ENCODE measurements at regions not wholly inside any gene's neighbourhood (a gene's known extent, or its start where the extent isn't known, plus 50 kb on each side); places are given as distances from the start of the nearest gene placed in this dataset.
A peak's percentile ranks its signal among the peaks of the same experiment; 100 is the strongest.
"Not testable (repeated sequence)": the region's sequence is repeated elsewhere in the genome, so short reads cannot be mapped to it uniquely, and the experiment has no call there.

DNA sequence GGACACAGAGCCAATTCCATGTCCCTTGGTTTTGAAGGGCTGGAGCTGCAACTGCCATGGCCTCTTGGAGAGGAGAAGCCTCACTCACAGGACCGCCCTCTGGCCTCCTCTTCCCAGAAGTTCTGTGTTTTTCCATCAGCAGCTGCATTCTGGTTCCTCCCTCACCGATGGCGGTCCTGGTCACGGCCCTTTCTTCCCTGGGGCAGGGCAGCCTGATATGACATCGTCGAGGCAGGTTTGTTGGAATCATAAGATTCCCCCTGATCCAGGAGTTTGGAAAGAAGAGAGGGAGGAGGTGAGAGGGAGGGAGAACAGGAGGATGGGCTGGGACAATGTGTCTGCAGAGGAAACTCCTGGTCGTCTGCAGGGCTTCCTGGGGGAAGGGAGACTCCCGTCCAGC lies 82.7 kb upstream of the PDZD8 start:
- no peak for DNase-seq (ENCODE audit: low spot score)

DNA sequence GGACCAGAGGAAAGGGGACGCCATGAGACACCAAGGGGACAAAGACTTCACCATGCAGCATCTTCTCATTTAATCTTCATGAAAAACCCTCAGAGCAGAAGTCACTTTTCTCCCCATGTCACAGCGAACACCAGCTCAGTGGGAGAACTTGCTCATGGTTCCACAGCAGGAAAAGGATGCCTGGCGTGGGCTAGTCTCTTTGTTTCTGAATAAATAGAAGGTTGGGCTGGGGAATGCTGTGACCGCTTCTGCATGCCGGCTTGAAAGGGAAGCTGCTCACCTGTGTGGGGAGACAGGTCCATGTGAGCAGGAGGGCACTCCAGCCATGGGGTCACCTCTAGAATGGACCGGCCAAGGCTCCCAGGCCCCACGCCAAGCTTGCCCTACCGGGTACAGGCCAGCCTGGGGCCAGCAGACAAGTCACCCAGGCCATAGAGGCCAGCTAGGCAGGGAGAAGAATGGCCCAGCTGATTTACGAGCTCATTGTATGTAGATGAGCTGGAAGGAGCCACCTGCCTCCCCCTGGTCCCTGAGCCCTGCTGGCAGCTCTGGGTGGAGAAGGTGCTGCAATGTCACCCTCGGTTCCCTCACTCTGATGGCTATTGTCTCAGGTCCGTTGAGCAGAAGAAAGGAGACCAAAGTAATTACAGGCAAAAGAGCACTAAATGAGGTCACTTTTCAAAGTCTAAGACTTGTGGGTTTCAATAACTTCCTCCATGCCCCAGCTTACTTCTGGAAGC lies 82.0 kb upstream of the PDZD8 start:
- DNase-seq (ENCODE audit: low spot score), result no peak

DNA sequence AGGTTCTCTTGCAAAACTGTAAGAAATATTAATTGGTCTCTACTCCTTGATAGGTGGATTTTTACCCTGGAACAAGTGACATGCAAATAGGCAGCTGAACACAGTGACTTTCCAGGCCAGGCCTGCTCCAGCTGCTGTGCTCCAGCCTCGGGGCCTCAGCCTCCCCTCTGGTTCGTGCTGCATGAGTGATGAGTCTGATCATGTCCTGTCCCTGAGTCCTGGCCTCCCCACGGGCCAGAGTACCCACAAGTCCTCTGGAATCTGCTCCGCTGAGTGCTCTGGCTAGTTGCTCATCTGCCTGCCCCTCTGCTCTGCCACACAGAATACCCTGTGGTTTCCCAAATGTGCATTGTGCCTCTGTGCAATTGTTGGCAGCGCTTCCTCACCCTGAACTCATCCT lies 80.1 kb upstream of the PDZD8 start:
- DNase-seq (ENCODE audit: low spot score), result no peak

DNA sequence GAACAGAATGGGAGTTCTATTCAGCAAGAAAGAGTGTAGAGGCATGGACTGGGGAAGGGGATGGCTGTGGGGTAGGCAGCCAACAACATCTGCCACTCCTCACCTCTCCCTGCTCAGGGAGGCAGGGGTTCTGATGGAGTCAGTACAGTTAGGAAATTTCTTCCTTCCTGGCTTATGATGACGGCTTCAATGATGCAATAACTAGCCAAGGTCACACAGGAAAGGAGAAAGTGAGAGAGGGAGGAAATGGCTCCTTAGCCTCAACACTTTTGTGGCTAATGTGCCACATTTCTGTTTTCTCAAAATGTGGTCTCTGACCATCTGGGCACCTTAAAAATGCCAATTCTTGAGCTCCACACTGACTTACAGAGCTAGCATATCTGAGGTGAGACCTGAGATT lies 79.3 kb upstream of the PDZD8 start:
- no peak for DNase-seq (ENCODE audit: low spot score)

DNA sequence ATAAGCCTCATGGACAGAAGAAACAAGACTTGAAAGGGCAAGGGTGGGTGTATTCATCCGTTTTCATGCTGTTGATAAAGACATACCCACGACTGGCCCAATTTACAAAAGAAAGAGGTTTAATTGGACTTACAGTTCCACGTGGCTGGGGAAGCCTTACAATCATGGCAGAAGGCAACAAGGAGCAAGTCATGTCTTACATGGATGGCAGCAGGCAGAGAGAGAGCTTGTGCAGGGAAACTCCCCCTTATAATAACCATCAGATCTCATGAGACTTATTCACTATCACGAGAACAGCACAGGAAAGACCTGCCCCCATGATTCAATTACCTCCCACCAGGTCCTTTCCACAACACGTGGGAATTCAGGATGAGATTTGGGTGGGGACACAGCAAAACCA lies 78.2 kb upstream of the PDZD8 start:
- not testable (repeated sequence) for DNase-seq (ENCODE audit: low spot score)

DNA sequence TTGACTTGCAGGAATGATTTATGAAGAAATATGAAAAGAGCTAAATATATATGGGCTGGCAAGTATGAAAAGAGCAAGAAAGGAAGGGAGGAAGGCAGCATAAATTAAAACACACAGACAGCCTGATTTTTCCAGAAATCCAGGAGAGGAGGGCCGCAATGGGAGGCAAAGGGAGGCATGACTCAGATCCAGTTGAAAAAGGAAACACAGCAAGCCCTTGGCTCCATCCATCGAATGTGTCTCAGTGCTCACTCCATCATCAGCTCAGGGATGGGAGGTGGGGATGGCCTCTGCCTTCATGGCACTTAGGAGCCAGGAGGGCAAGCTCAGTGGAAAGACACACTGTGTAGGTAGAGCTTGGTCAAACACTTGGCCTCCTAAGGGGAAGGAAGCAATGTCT lies 75.7 kb upstream of the PDZD8 start:
- no peak for DNase-seq (ENCODE audit: low spot score)

DNA sequence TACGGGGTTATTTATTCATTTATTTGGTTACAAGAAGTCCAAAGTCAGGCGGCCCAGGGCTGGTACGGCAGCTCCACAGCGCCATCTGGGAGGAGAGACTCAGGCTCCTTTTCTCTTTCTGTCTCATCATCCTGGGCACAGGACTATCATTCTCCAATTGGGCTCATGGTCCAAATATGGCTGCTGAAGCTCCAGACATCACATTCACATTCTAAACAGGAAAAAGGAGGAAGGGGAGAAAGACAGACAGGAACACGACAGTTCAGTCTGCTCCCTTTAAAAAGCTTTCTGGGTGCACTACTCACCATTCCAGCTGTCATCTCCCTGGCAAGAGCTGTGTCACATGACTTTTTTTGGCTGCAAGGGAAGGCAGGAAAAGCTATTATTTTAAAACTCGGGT lies 74.4 kb upstream of the PDZD8 start:
- DNase-seq (ENCODE audit: low spot score), result no peak

DNA sequence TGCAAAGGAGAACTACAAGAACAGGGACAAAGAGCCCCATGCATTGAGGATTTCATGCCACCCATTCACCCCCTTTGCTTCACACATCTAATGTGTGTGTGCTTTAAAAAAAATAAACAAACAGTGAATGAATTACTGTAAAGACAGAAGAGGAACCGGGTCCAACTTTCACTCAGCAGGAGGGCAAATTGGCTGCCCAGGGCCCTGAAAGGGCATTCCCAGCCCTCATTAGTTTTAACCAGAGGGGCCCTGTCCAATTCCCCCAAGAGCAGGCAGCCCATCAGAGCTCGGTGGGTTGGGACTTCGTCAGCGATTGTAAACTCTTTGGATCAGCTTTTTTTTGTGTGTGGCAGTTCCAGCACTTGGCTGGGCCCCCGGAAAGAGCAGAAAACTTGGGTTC lies 73.6 kb upstream of the PDZD8 start:
- DNase-seq (ENCODE audit: low spot score), result no peak

DNA sequence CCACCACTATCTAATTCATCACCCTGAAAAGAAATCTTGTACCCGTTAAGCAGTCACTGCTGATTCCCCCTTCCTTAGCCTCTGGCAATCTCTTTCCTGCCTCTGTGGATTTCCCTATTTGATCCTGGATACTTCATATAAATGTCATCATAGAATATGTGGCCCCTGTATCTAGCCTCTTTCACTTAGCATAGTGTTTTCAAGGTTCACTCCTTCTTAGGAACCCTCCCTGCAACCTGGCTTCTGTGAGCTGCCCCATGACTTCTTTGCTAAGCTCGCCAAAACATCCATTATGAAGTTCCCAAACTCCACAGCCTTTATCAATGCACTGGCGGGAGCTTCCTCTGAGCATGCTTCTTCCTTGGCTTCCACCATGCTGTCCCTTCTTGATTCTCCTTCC lies 70.8 kb upstream of the PDZD8 start:
- DNase-seq (ENCODE audit: low spot score), result no peak

DNA sequence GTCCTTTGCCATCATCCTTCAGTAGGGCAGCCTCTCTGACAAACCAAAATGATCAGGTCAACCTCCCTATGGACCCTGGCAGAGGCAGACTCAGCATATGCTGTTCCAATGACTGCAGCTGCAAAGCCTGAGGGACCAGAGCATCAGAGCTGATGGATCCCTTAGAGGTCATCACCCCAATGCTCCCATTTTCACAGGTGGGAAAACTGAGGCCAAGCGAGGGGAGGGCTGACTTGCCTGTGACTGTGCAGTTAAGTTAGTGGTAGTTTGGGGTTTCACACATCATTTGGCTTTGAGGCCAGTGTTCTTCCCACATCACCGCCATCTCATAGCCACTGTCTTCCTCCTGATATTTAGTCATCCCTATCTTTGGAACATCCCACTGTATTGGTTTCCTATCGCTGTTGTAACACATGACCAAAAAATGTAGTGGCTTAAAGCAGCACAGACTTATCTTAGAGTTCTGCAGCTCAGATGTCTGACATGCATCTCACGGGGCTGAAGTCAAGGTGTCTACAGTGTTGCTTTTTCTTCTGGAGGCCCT lies 69.3 kb upstream of the PDZD8 start:
- DNase-seq (ENCODE audit: low spot score), result no peak

DNA sequence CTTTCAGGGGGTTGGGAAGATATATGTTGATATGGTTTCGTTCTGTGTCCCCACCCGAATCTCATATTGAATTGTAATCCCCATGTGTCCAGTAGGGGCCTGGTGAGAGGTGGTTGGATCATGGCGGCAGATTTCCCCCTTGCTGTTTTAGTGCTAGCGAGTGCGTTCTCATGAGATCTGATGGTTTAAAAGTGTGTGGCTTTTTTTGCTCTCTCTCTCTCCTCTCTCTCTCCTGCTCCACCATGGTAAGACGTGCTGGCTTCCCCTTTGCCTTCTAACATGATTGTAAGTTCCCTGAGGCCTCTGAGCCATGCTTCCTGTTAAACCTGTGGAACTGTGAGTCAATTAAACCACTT lies 68.4 kb upstream of the PDZD8 start:
- DNase-seq (ENCODE audit: low spot score), result no peak

DNA sequence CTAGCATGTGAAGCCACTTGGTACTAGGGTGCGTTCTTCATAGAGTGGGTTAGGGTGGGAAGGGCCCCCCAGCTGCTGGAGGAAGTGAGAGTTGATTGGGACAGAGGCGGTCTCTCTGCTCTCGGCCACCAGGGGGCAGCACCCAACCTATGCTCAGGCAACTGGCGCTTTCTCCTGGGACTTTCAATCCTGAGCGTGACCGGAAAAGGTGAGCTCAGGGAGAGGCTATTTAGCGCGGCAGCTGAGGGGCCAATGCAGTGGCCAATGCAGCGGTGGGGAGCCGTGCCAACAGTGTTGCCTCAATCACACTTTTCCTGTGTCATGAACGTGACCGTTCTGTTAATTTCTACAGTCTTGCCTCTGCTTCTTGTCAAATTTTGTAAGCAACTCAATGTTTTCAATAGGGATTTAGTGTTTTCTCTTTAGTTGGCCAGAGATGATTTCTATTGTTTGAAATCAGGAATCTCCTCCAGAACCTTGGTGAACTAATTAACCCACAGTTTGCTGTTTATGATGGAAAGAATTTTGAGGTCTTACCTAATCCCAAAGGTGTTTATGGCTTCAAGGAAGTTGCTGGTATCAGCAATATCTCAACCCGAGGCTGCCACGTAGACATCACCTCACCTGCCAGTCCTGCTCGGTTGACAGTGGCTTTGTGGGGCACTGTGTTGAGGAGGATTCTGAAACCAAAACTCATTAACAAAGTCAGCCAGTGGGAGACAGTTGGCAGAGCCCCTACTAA lies 67.9 kb upstream of the PDZD8 start:
- peak; percentile 76 for DNase-seq (ENCODE audit: low spot score)

DNA sequence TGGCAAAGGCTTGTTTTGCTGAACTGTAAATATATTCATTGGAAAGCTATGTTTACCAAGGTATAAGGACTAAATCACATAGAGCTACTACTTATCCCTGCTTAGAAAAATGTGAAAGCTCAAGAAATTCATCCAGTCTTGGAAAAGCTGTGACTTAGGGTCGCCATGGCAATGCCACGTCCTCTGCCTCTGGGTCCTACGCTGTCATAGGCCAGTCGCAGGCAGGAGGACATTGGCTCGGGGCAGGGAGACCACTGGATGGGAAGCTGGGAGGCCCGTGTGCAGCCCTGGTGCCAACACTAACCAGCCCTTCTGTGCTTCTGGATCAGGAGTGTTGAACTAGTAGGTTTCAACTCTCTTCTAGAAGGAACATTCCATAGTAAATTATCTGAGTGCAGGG lies 67.3 kb upstream of the PDZD8 start:
- no peak for DNase-seq (ENCODE audit: low spot score)

DNA sequence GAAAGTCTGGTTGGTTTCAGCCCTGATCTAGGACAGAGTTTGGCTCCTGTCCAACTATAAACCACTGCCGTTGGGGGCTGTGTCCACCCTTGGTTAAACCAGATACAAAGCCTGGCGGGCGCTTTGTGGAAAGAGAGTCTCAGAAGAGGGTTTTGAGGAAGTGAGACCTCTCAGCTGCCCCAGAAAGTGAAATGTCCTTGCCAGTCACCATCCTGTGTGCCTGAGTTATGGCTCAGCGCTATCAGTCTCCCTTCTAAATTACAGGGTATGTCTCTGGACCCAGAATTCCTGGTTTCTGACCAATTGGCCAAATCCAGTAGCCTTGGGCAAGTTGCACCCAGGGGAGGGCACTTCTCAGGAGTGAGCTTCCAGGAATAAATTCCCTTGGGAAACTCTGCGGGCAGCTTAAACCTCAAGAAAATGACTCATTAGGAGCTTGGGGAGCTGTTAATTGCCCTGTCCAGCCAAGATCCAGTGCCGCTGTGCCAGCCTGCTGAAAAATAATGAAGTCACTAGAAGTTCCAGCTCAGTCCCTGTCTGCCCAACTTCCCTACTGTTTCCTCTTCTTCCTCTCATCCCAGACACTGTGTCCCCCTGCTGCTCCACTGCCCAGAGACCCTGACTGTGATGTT lies 66.7 kb upstream of the PDZD8 start:
- DNase-seq (ENCODE audit: low spot score), result no peak

DNA sequence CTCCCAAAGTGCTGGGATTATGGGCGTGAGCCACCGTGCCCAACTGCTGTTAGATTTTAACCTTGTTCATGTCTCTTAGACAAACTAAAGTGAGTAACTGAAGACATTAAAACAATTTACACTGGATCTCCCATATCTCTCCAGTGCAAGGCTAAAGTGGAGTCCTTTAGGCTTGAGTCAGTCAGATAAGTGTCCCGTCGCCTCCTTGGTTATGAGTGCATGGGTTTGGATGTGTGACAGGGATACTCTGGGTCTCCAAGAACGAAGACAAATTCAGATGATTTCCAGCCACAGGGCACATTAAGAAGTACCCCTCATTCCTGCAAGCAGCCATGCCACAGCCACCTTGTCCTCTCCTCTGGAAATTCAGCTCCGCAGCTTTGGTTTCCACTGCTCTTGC lies 66.1 kb upstream of the PDZD8 start:
- no peak for DNase-seq (ENCODE audit: low spot score)

DNA sequence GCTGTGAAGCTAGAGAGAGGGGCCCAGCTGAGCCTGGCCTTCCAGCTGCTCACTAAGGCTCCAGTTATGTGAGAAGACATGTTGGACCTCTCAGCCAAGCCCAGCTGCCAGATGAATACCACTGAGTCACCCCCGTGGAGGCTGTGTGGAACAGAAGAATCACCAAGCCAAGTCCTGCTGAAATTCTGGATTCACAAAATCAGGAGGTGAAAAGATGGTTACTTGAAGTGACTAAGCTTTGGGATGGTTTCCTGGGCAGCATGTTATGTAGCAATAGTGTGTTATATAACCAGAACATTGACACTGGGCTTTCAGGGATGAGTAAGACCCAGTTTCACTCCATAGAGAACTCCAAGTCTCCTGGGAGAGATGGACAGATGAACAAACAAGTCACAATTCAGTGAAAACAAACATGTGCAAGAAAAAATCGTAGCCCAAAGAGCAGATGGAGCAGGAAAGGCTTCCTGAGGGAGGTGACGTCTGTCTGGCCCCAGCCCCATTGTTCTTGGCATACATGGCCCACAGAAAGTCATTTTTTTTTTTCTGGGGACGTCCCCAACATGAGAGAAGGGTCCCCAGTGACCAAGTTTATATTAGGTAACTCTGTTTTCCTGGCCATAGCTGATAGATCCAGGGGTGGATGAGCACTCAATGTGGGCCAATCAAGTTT lies 64.1 kb upstream of the PDZD8 start:
- DNase-seq (ENCODE audit: low spot score), result no peak

DNA sequence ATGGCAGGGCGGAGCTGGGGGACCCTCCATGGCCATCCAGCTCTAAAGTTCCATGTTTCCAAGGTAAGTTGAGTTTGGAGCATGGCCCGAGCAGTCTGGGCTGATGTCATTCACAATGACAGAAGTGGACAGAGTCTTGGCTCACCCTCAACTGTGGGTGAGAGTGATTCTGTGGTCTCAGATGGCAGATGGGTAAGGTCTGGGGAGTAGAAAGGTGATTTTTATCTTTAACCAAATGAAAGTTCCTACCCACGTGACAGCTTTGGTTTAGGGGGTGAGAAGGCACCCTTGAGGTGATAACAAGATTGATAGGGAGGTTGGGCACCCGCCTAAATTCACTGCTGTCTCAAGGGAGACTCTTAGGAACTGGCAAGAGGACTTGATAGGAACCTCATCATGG lies 57.6 kb upstream of the PDZD8 start:
- no peak for DNase-seq (ENCODE audit: low spot score)

DNA sequence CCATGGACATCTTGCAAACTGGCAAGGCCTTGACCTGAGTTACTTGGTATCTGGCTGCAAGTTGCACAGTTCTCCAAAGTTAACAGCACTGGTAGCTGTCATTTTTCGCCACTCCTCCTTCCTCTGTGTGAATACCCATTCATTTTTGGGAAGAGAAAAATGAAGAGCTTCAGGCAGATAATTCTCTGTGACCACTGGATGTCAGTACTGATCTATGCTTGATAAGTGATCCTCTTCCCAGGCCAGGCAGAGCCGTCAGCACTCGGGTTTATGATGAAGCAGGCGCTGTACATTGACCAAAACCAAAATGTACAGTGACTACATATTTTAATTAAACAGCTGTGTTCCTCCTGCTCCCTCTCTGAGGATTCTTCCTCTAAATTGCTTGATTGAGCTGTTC lies 55.9 kb upstream of the PDZD8 start:
- no peak for DNase-seq (ENCODE audit: low spot score)

DNA sequence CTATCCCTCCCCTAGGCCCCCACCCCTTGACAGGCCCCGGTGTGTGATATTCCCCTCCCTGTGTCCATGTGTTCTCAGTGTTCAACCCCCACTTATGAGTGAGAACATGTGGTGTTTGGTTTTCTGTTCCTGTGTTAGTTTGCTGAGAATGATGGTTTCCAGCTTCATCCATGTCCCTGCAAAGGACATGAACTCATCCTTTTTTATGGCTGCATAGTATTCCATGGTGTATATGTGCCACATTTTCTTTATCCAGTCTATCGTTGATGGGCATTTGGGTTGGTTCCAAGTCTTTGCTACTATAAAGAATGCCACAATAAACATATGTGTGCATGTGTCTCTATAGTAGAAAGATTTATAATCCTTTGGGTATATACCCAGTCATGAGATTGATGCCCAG lies 55.3 kb upstream of the PDZD8 start:
- not testable (repeated sequence) for DNase-seq (ENCODE audit: low spot score)

DNA sequence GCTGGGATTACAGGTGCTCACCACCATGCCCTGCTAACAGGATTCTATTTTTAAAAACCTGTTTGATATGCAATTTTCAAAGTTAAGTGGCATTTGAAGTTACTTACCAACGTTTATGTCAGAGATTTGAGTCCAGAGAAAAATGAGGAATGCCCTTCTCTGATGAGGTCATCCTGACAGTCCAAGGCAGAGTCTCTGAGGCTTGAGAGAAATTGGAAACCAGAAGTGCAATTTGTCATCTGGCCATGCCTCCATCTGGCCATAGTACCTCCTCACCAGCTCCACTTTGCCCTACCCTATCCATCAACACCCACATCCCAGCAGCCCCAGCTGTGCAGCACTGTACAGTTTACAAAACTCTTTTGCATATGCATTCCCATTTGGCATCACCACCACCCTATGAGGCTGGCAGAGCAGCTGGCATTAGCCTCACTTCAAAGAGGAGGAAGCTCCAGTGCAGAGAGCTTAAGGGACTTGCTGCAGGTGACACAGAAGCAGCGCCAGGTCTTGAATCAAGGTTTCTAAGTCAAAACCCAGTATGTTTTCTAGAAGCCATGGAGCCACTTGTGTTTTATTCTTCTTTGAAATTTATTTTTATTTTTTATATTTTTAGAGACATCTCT lies 54.5 kb upstream of the PDZD8 start:
- no peak for DNase-seq (ENCODE audit: low spot score)

DNA sequence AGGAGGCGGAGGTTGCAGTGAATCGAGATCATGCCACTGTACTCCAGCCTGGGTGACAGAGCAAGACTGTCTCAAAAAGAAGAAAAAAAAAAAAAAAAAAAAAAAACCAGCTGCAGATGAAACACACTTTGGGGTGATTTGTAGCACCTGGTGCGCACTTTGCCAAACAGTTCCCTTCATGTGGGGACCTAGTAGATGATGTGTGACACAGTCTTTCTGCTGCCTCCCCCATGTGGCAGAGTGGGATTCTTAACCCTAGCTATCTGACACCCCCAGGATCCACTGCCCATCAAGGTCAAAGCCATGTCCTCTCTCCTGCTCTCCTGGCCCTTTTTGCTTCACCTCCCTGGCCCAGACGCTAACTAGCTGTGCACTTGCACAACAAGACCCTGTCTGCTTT lies 52.1 kb upstream of the PDZD8 start:
- DNase-seq (ENCODE audit: low spot score), result no peak

DNA sequence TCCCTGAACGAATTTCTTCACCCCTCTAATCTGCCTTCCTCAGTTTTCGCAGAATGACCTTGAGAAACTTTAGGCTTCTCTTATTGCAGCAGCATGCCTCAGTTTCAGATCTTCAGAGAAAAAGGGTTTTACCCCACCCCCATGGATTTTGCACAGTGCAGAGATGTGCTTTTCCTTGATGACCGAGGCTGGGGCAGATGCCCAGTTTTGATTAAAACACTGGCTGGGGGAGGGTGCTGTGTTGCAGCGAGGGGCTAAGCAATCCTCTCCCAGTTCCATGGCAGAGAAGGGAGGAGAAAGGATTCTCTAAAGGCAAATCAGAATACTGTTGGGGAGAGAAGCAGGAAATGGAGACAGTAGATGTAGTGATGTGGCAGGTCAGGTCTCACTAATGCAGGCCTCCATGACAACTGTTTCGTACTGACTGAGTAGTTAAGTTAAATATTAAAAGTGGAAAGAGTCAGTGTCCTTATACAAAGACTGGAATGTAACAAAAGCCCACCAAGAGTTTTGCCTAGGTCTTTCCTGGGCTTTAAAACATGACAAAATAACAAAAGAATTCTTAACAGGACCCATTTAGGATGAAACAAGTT lies 50.8 kb upstream of the PDZD8 start:
- DNase-seq (ENCODE audit: low spot score), result no peak

All from D341Med (cell line).